ENCODE measurements at regions not wholly inside any gene's neighbourhood (a gene's known extent, or its start where the extent isn't known, plus 50 kb on each side); places are given as distances from the start of the nearest gene placed in this dataset.

DNA sequence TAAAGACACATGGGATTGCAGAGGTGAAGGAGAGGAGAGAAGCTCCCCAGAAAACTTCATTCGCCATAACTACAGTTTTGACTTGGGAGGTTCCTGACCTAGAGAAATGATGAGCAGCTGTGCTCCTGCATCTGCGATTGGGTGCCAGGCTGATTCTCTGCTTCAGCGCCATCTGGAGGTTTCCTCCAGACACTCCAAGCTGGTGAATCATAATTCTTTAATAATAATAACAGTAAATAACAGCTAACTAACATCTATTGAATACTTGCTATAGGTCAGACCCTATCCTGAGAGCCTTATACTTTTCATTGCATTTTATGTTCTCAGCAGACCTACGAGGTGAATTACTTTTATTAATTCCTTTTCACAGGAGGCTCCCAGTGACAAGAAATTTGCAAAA, 575.8 kb downstream of the TOX3 start:
- DNase-seq (ENCODE audit: low read depth) = peak; percentile 31

DNA sequence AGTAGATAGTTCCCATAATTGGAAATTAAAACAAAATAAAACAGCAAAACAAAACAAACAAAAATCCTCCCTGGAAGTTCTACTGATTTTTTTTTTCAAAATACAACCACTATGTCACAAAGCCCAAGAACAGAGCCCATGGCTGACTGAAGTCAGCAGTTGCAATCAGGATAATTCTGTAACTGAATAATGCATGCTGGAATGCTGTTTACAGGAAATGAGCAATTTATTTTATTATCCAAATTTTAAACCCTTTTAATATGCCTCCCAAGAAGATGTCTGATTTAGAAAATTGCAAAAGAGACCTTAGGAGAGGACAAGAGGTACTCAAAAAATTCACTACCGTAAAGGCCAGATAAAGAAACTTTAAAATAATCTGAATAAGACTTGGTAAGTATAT, 578.2 kb downstream of the TOX3 start:
- DNase-seq (ENCODE audit: low read depth) = no peak

DNA sequence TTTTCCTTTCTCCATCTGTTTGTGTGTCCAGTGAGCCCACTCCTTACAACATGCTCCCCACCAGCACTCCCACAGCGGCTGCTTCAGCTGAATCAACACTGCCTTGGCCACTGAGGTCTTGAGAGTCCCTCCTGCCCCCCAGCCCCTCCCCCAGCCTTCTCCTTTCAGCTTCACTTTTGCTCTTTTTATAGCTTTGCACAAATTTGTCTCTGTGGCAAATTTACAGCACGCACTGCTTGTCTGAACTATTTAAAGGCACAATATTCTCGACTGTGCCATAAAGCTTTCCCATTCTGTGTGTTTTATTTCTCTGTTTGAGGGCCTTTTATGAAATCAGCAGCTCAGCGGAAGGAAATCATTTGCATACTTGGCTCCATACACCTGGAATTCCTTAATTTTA, 579.3 kb downstream of the TOX3 start:
- DNase-seq (ENCODE audit: low read depth) = no peak

DNA sequence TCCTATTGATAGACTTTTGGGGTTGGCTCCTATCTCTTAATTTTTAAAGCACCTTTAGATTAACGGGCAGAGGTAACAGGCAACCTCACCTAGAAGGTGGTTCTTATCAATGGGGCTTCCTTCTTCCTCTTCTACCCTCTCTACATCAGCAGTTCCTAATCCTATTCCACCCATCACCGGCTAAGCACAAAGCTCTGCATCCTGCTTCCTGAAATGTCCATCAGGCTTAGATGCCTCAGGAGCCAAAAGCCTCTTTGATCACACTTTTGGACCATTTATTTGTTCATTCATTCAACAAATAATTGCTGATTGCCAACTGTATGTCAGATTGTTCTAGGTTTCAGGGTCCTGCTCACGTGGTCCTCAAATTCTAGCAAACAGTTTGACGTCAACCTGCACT, 586.0 kb downstream of the TOX3 start:
- DNase-seq (ENCODE audit: low read depth) = no peak

DNA sequence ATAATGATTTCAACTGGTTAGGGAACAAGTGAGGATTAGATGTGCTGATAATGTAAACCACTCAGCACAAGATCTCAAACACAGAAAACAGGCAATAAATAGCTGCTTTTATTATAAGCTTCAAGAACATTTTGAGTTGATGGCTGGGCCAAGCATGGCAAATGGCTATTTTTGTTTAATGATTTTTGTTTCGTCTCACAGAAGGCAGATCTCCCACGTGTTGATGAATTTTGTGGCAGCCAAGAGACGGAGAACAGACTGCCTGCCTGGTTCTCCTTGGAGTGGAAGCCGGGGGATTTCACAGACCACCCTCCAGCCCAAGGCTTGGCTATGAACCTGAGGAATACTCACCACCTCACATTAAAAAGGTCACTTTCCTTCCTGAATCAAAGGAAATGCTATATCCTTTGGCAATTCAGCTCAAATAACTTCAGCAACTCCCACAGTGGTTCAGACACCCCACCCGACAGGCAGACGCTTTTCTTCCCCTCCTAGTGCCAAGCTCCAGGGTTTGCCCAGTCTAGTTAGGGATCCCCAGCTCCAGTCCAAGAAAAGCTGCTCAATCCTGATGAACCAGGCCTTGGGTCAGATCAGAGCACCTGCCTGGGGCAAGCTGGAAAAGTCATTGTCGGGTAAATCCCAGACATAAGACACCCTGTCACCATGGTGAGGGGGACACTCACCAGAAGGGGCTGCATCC, 593.5 kb downstream of the TOX3 start:
- DNase-seq (ENCODE audit: low read depth) = no peak

DNA sequence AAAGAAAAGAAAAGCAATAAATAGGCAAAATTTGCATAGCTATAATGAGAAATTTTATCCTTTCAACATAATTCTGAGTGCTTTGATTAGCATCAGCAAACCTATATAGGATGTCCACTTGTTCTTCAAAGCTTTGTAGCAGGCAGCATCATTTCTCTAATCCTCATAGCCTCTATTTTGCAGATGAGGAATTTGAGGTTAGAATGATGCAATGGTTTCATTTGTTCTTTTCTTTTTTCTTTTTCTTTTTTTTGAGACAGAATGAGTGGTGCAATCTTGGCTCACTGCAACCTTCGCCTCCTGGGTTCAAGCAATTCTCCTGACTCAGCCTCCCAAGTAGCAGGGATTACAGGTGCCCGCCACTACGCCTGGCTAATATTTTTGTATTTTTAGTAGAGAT, 594.4 kb downstream of the TOX3 start:
- no peak for DNase-seq (ENCODE audit: low read depth)

DNA sequence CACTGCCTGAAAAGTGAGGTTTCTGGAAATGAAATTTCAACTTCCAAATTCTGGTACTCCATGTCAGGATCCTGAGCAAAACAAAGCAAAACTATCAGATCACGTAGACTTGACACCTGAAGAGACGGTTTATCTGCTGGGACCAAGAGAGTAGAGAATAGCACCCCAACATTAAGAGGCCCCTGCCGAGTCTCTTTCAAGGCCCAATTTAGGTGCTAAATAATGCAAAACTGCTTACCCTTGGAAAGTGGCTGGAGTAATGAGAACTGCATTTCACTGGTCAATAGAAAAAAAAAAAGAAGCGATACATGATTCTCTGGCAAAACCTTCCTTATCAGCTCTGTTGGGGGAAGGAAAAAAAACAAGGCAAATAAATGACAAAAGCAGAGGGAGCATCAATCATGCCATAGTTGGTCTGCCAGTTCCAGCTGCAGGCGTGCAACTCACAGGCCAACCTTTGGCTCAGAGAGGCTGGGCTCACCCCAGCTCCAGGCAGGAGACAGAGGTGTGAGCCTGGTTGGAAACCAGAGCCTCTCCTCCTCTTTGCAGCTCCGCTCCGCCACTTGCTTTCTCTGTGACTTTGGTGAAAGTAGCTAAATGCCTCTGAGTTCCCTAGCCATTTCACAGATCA, 595.2 kb downstream of the TOX3 start:
- no peak for DNase-seq (ENCODE audit: low read depth)

DNA sequence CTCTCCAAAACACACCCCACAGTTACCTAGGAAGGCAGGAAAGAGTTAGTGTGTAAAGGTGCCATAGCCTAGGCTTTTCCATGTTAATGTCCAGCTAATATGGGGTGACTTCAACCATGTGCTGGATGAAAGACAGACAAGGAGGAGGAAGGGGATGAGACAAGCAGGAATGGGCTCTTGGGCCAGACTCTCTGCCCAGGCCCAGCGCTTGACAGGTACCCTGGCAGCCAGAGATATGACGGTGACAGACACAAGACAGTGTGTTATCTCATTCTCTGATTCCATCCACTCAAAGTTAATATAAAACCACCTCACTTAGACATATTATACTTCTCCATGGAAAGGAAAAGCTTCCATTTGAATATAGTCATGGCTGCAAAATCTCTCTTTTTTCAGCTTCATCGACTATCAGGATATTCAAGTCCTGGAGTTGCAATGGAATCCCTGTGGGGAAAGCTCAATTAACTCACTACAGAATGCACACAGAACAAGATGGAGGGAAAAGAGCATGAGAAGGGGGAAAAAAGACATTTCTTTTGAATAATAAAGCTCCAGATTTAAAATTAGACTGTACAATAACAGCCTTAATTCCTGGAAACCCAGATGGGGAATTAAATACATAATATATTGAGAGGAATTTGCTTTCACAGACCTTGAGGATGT, 596.7 kb downstream of the TOX3 start:
- no peak for DNase-seq (ENCODE audit: low read depth)

DNA sequence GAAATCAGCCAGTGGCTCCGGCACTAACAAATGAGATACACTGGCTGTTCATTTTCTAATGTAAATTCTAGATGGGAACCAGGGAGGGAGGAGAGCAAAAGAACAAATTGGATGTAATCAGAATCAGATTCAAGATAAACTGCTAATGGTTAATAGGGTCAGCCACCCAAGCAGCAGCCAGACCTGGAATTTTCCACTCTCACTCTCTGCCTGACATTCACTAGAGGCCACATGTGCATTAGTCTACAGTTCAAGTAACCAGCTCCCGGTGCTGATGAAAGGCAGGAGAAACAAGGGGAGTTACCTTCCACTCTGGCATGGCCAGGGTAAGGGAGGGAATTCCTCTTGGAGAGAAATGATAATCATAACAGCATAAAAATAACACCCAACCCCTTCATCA, 597.7 kb downstream of the TOX3 start:
- no peak for DNase-seq (ENCODE audit: low read depth)

DNA sequence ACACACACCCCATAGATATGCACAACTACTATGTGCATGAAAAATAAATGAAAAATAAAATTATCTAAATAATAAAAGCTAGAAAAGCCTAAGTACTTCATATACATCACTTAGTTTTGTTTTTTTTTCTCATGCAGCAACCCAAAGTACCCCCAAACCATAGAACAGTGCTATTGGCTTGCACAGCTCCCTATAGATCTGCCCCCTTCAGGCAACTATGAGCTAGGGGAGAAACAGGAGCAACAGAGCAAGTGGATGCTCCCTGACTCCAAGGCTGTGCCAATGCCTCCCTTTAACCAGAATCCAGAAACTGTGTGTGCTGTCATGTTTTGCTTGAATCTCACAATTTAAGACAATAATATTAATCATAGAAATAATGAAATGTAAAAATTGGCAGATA, 605.5 kb downstream of the TOX3 start:
- DNase-seq (ENCODE audit: low read depth) = no peak

DNA sequence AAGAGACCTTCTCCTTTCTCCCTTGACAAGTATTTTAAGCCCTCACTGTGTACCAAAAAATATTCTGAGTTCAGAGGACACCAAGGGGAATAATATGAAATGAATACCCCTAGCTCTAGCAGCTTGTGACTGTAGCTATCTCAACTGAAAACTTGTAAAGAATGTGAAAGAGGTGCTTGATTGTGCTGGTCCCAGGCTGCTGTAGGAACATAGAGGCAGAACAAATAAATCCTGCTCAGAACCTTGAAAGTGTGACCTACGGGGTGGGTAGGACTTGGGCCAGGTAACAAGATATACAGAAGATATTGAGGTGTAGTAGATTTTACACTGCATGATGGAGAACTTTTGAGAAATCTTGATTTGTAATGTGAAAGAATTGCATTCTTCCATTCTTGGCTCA, 606.8 kb downstream of the TOX3 start:
- no peak for DNase-seq (ENCODE audit: low read depth)

DNA sequence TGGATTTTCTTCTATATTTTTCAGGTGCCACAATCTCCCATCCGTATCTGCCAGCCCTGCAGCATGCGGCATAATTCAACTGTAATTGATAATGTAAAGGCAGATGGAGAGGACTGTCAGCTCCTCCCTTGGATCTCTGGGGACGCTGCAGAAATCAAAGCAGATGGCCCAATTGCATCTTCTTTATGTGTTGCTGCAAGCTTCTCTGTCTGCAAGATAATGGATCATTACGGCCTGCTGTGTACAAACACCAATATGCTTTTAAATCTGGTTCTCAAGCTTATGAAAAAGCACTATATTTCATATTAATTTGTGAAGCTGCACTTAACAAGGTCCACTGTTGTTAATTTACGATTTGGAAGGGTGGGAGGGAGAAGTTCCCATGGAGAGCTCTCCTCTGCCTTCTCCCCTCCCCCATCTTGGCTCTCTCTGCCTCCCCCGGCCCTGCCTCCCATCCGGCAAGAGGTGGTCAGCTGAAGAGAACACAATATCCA, 607.5 kb downstream of the TOX3 start:
- no peak for DNase-seq (ENCODE audit: low read depth)

DNA sequence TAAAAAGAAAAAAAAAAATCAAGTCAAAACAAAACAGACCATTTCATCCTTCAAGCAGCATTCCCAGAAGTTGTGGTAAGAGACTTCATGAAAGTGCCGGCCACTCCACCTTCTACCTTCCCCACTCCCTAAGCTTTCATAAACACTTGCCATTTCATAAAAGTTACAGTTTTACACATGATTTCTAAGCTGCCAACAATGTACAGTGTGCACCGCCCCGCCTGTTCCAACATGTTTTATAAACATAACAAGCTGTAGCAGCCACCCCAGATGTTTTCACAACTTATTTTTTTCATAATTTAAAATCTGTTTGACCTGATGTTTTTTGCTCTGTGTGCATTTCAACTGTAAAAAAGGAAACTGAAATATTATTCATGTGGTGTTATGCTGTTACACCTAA, 608.1 kb downstream of the TOX3 start:
- DNase-seq (ENCODE audit: low read depth) = no peak

DNA sequence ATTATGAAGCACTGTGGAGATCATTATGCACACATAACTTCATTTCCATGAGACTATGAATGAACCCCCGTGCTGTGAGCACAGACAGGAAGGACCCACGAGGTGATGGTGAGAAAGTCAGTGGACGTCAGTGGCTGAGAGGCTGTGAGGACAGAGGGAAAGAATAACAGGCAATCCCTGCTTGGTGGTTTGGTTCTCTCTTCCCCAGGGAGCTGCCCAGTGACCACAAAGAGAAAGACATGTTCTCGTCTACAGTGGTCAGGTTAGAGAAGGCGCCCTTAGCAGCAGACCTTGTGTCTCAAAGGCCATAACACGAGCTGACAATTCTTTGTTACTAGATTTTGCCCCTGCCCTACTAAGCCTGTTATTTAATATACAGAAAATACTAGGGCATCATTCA, 609.2 kb downstream of the TOX3 start:
- no peak for DNase-seq (ENCODE audit: low read depth)

DNA sequence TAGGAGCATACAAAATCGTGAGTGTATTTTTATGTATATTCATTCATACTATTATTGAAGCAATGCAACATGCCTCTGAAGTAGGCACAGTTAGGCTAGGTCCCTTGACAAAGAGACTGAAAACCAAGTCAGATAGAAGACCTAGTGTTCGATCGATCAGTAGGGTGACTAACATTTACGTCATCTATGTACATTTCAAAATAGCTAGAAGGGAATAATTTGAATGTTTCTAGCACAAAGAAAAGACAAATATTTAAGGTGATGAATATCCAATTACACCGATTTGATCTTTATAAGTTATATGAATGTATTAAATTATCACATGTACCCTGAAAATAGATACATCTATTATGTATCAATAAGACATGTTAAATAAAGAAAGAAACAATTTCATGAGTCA, 610.1 kb downstream of the TOX3 start:
- DNase-seq (ENCODE audit: low read depth) = no peak

DNA sequence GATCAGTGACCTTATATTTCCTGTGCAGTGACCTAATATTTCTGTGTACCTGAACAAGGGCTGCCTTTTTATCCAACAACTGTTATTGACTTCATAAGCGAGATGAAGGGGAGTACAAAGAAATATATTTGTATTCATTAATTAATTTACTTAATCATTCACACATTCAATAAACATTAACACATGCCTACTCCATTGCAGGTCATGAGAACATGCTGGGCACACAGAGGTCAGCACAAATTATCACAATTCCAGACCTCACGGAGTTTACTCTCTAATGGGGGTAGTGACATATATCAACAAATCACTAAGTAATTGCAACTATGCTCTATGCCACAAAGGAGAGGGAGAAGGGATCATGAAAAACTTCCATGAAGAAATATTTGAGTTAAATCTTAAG, 614.6 kb downstream of the TOX3 start:
- DNase-seq (ENCODE audit: low read depth) = no peak

DNA sequence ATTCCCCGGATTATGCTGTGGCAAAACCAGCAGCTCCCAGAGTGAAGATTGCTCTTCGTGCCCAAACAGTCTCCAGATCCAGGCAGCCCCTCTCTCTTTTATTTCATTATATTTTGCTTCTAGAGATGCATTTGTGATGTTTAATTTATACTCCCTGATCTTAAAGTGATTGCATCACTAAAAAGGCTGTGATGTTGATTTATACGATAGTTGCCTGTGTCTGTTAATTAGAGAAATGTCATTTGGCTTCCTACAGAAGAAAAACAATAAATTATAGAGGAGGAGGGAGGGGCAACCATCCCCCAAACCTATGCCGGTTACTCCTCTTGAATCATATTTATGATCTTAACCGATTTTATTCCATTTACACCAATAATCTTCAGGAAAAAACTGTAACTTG, 615.3 kb downstream of the TOX3 start:
- no peak for DNase-seq (ENCODE audit: low read depth)

DNA sequence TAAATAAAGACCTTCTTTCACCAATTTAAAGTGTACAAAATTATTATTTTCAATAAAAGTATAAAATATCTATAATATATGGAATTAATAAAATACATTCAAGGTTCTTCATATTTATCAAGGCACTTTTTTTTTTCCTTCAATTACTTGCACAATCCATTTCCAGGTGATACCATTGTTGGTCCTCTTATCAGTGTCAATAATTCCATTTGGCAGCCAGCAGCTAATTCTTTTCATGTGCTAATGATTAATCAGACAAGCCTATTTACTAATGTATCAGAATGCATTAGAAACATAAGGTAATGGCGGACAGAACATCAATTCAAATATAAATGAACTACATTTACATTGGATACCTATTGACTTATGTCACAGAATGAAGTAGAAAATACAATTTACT, 622.2 kb downstream of the TOX3 start:
- no peak for DNase-seq (ENCODE audit: low read depth)

DNA sequence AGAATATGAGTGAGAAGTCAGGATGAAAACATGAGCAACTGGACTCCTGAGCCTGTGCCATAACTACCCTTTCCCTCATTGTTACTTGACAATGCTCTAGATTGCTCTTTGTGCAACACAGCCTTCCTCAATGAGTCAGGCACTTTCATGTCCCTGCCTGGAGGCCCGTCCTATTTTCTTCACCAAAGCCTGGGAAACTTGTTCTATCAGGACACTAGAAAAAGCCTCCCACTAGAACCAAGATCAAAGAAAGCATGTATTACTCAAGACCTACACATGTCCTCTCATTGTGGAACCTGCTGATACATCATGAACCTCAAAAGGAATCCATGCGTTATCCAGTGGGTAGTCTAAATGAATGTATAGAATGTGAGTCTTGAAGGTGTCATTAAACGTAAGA, 624.5 kb downstream of the TOX3 start:
- DNase-seq (ENCODE audit: low read depth) = no peak

DNA sequence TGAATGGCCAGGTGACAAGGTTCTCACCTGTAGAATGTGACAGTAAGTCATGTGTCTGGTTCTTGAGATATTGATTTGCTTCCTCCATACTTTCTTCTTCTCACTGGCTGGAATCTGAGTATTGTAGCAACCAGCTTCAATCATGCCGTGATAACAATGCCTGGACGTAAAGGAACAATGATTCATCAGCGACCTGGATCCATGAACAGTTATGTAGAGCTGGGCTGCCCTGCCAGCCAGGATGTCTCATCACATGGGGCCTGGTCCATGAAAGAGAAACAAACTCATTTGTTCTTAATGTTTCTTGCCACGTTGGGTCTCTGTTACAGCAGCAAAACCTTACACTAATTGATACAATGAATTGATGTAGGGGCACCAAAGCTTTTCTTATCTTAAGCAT, 627.2 kb downstream of the TOX3 start:
- DNase-seq (ENCODE audit: low read depth) = no peak

DNA sequence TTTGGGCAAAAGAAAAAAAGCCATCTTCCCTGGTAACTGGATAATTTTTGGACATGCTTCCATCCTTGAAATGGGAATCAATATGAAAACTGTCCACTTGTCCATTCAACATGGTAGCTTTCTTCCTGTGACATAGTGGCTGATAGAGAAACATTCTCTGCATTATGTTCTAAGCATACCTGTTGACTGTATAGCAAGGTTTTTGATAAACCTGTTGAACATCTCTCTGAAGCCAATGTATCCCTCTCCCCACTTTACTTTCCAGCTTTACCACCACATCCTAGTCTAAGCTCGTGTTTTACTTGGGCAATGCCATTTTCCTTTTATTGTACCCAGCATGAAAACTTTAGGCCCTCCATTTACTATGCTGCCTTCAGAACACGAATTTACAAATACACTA, 630.1 kb downstream of the TOX3 start:
- no peak for DNase-seq (ENCODE audit: low read depth)

DNA sequence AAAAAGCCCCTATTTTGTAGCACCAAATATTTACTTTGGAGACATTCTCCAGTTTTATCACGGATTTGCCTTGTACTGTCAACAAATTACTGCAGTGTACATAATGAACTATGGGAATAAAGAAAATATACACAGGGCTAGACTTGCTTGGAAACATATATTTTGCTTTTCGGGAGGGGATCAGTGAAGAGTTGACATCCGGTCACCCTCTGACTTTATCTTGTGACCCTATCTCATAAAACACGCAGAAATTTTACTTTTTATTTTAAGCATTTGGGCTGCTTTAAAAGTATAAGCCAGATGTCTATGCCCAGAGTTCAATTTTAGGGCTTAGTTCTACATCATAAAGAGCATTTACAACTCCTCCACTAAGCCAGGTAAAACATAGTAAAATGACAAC, 630.7 kb downstream of the TOX3 start:
- DNase-seq (ENCODE audit: low read depth) = no peak

DNA sequence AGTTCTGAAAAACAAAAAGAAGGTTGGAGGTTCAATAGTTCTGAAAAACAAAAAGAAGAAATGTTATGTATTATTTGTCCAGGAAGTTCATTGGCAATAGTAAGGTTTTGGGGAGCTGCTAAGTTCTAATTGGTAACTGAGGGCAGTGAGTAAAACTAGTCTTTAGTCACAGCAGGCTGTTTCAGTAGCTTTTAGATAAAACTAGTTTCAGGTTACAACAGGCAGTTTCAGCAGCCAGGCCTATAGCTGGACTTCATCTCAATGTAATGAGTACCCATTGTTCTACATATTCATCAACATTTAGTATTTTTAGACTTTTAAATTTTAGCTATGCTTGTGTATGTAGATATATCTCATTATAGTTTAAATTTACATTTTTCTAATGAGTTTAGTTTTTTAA, 639.3 kb downstream of the TOX3 start:
- no peak for DNase-seq (ENCODE audit: low read depth)

Data from HS-27A (cell line).